HEK293 (cell line): ENCODE measurements at regions not wholly inside any gene's neighbourhood (a gene's known extent, or its start where the extent isn't known, plus 50 kb on each side); places are given as distances from the start of the nearest gene placed in this dataset.

Source experiments
- CTCF ChIA-PET: fragments of 350-600 bp; formaldehyde crosslinking; extraction: SDS; loops from one replicate; lab custom pipeline; 2021; ENCODE audit warnings: antibody characterized with exemption; lab: Yijun Ruan, JAX
- POLR2A ChIA-PET: fragments of 300-600 bp; formaldehyde crosslinking; extraction: SDS; loops from one replicate; lab custom pipeline; 2020; ENCODE audit warnings: antibody characterized with exemption, inconsistent platforms; lab: Yijun Ruan, JAX
- H3K27ac ChIP-seq: fragments of 200-500 bp; sonication (Bioruptor generic); 2 replicates; pipeline ENCODE4 v1.5.1; 2014; ENCODE audit warnings: low read depth, low read length, control low read depth, inconsistent platforms; ENCODE audit errors: extremely low read depth
- H3K36me3 ChIP-seq, 2 experiments: fragments of 200-500 bp in 1 of 2; sonication (Bioruptor generic) in 1 of 2; 1 replicate in 1 of 2; 2 replicates in 1 of 2; pipeline ENCODE4 v1.5.1; 2014 to 2017; ENCODE audit warnings: inconsistent platforms in 2 of 2, low read length in 2 of 2; ENCODE audit not compliant: control insufficient read depth in 2 of 2, insufficient read depth in 1 of 2
- H3K4me1 ChIP-seq: fragments of 200-500 bp; sonication (Bioruptor generic); 2 replicates; pipeline ENCODE4 v1.5.1; 2014; ENCODE audit warnings: mild to moderate bottlenecking, low read length, inconsistent platforms; ENCODE audit not compliant: control insufficient read depth, insufficient read depth
- H3K4me3 ChIP-seq: 2 replicates; pipeline ENCODE4 v1.5.1; 2011; ENCODE audit warnings: low read depth, mild to moderate bottlenecking, control low read depth, low read length, moderate library complexity
- H3K9me3 ChIP-seq: fragments of 200-500 bp; sonication (Bioruptor generic); 2 replicates; pipeline ENCODE4 v1.5.1; 2014; ENCODE audit warnings: low read depth, low read length, inconsistent platforms; ENCODE audit not compliant: control insufficient read depth, insufficient read depth
- CTCF ChIP-seq: fragments of 450-650 bp; formaldehyde crosslinking; IDR thresholded peaks from 2 replicates; pipeline ENCODE4 v1.5.1; 2016; ENCODE audit warnings: missing biosample characterization, missing genetic modification characterization
- KLF8 ChIP-seq: fragments of 450-650 bp; formaldehyde crosslinking; IDR thresholded peaks from 2 replicates; pipeline ENCODE4 v1.5.1; 2016; ENCODE audit warnings: missing biosample characterization, missing genetic modification characterization
- MEIS1 ChIP-seq: sonication (generic); formaldehyde crosslinking; IDR thresholded peaks from 2 replicates; pipeline ENCODE4 v1.8.1; 2022; ENCODE audit warnings: missing genetic modification reagents, mild to moderate bottlenecking, borderline replicate concordance
- PRDM2 ChIP-seq: fragments of 450-650 bp; formaldehyde crosslinking; IDR thresholded peaks from 2 replicates; pipeline ENCODE4 v1.5.1; 2016; ENCODE audit warnings: missing biosample characterization, missing genetic modification characterization, borderline replicate concordance
- REST ChIP-seq: fragments of 450-650 bp; formaldehyde crosslinking; IDR thresholded peaks from 2 replicates; pipeline ENCODE4 v1.5.1; 2016; ENCODE audit warnings: missing biosample characterization, missing genetic modification characterization
- SCRT2 ChIP-seq: fragments of 450-650 bp; formaldehyde crosslinking; IDR thresholded peaks from 2 replicates; pipeline ENCODE4 v1.5.1; 2016; ENCODE audit warnings: missing biosample characterization, missing genetic modification characterization
- ZBTB1 ChIP-seq: fragments of 450-650 bp; formaldehyde crosslinking; IDR thresholded peaks from 2 replicates; pipeline ENCODE4 v1.5.1; 2016; ENCODE audit warnings: missing biosample characterization, missing genetic modification characterization
- ZFP3 ChIP-seq: fragments of 450-650 bp; formaldehyde crosslinking; IDR thresholded peaks from 2 replicates; pipeline ENCODE4 v1.5.1; 2016; ENCODE audit warnings: low read depth, missing biosample characterization, missing genetic modification characterization
- ZFP69B ChIP-seq: fragments of 450-650 bp; formaldehyde crosslinking; IDR thresholded peaks from 2 replicates; pipeline ENCODE4 v1.5.1; 2016; ENCODE audit warnings: missing biosample characterization, missing genetic modification characterization
- ZNF138 ChIP-seq: fragments of 450-650 bp; formaldehyde crosslinking; IDR thresholded peaks from 2 replicates; pipeline ENCODE4 v1.5.1; 2016; ENCODE audit warnings: missing biosample characterization, missing genetic modification characterization, borderline replicate concordance
- ZNF169 ChIP-seq: fragments of 450-650 bp; formaldehyde crosslinking; IDR thresholded peaks from 2 replicates; pipeline ENCODE4 v1.5.1; 2016; ENCODE audit warnings: missing biosample characterization, missing genetic modification characterization
- ZNF48 ChIP-seq: fragments of 450-650 bp; formaldehyde crosslinking; IDR thresholded peaks from 2 replicates; pipeline ENCODE4 v1.5.1; 2016; ENCODE audit warnings: missing biosample characterization, missing genetic modification characterization
- ZNF585B ChIP-seq: fragments of 450-650 bp; formaldehyde crosslinking; IDR thresholded peaks from 2 replicates; pipeline ENCODE4 v1.5.1; 2016; ENCODE audit warnings: missing biosample characterization, missing genetic modification characterization
- ZNF600 ChIP-seq: fragments of 450-650 bp; formaldehyde crosslinking; IDR thresholded peaks from 2 replicates; pipeline ENCODE4 v1.5.1; 2016; ENCODE audit warnings: missing biosample characterization, missing genetic modification characterization
- ZNF76 ChIP-seq: fragments of 450-650 bp; formaldehyde crosslinking; IDR thresholded peaks from 2 replicates; pipeline ENCODE4; 2016; ENCODE audit warnings: low read depth, missing biosample characterization, missing genetic modification characterization, borderline replicate concordance
- TF ChIP-seq, protein P1 (sequence below): fragments of 450-650 bp; IDR thresholded peaks from 2 replicates; pipeline ENCODE4 v1.5.1; 2018; ENCODE audit warnings: missing biosample characterization, missing genetic modification characterization
- TF ChIP-seq, protein P2 (sequence below): fragments of 450-650 bp; formaldehyde crosslinking; IDR thresholded peaks from 2 replicates; pipeline ENCODE4 v1.5.1; 2016; ENCODE audit warnings: missing biosample characterization, missing genetic modification characterization

DNA sequence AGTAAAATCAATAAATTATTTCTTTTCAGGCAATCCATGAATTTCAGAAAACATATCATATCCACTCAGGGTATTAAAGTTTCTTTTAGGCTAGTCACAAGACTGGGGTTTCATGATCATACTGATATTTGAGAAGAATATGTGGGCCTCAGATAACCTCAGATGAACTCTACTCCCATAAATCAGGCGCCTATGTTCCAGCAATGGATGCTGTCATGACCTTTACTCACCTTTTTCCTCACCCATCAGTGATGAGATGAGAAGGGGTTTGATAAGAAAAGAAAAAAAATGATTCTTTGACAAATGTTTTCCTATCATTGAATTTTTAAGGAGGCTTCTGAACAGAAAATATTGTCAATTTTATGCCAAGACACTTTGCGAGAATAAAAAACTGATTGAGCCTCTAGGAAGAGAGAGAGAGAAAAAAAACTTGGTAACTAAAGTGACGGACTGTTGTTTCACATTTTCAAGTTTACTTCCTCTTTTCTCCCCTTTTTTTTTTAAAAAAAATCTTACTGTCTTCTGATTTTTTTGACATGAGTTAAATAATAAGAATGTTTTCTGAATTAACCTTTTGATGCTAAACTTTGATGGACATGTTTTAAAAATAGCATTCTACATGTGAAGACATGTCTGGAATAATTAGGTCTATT, 309.1 kb upstream of the MAP2 start (continued):
- no peak for TF ChIP-seq ZNF138 (tag by site-specific recombination)

DNA sequence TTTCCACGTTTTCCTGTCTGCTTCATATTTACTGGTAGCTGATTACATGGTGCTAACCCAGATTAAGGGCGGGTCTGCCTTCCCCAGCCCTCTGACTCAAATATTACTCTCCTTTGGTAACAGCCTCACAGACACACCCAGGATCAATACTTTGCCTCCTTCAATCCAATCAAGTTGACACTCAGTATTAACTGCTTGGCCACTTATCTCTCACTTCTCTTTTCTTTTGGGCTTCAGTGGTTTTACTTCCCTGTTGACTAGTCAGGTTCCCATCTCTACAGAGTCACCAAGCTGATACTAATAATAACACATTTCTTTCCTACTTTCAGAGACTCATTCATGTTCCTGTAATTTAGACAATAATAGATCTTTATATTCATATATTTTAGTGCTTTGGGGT, 302.2 kb upstream of the MAP2 start:
- Histone ChIP-seq H3K27ac (no peak overlapping the region), H3K36me3 (no peaks in the 10 kb centered on the region), H3K4me1 (no peaks in the 10 kb centered on the region), H3K9me3 (no peaks in the 10 kb centered on the region), H3K4me3 (no peak overlapping the region)
- ChIA-PET POLR2A (no interaction called here), CTCF (no interaction called here)
- no peak for TF ChIP-seq MEIS1

DNA sequence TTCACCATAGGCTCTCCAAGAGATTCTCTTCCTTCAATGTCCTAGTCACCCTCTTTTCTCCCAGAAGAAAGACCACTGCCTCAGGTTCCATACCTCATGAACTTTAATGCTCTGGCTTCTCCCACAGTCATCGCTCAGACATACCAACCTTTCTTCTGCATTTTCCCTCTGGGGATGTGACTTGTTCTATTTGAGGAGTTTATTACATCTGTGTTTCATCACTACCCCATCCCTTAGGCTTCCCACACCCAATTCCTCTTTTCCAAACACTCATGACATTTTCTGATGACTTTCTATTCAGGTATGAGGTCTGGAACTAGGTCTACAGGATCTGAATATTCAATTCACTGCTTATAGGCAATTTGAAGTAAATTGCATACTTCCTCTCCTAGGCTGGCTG, 298.6 kb upstream of the MAP2 start:
- CTCF ChIA-PET, result no interaction called here
- Histone ChIP-seq H3K36me3 (no peaks in the 10 kb centered on the region), H3K4me3 (no peak overlapping the region), H3K9me3 (no peaks in the 10 kb centered on the region), H3K4me1 (no peaks in the 10 kb centered on the region), H3K27ac (no peak overlapping the region)
- POLR2A ChIA-PET, result no interaction called here
- no peak for TF ChIP-seq SCRT2 (tag by site-specific recombination)
- no peak for TF ChIP-seq ZNF48 (tag by site-specific recombination)
- TF ChIP-seq ZNF76 (tag by site-specific recombination), result no peak
- no peak for TF ChIP-seq ZNF600 (tag by site-specific recombination)
- TF ChIP-seq ZFP69B (tag by site-specific recombination), result no peak
- TF ChIP-seq ZBTB1 (tag by site-specific recombination), result no peak
- no peak for TF ChIP-seq ZNF585B (tag by site-specific recombination)
- TF ChIP-seq CTCF (tag by site-specific recombination), result no peak
- no peak for TF ChIP-seq REST
- TF ChIP-seq, protein P1, sequence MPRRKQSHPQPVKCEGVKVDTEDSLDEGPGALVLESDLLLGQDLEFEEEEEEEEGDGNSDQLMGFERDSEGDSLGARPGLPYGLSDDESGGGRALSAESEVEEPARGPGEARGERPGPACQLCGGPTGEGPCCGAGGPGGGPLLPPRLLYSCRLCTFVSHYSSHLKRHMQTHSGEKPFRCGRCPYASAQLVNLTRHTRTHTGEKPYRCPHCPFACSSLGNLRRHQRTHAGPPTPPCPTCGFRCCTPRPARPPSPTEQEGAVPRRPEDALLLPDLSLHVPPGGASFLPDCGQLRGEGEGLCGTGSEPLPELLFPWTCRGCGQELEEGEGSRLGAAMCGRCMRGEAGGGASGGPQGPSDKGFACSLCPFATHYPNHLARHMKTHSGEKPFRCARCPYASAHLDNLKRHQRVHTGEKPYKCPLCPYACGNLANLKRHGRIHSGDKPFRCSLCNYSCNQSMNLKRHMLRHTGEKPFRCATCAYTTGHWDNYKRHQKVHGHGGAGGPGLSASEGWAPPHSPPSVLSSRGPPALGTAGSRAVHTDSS (tag by site-specific recombination), result no peak
- TF ChIP-seq KLF8 (tag by site-specific recombination), result no peak
- TF ChIP-seq, protein P2, sequence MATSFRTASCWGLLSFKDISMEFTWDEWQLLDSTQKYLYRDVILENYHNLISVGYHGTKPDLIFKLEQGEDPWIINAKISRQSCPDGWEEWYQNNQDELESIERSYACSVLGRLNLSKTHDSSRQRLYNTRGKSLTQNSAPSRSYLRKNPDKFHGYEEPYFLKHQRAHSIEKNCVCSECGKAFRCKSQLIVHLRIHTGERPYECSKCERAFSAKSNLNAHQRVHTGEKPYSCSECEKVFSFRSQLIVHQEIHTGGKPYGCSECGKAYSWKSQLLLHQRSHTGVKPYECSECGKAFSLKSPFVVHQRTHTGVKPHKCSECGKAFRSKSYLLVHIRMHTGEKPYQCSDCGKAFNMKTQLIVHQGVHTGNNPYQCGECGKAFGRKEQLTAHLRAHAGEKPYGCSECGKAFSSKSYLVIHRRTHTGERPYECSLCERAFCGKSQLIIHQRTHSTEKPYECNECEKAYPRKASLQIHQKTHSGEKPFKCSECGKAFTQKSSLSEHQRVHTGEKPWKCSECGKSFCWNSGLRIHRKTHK (tag by site-specific recombination), result no peak
- no peak for TF ChIP-seq ZFP3
- no peak for TF ChIP-seq ZNF169 (tag by site-specific recombination)
- TF ChIP-seq PRDM2 (tag by site-specific recombination), result no peak
